HG03439 (cell line): ENCODE measurements at regions not wholly inside any gene's neighbourhood (a gene's known extent, or its start where the extent isn't known, plus 50 kb on each side); places are given as distances from the start of the nearest gene placed in this dataset.

Source experiments
- ATAC-seq: cut with Tn5 transposase; IDR thresholded peaks from one replicate; pipeline ENCODE4 v1.9.1; 2021; ENCODE audit warnings: mild to moderate bottlenecking, moderate library complexity; ENCODE audit not compliant: unreplicated experiment

DNA sequence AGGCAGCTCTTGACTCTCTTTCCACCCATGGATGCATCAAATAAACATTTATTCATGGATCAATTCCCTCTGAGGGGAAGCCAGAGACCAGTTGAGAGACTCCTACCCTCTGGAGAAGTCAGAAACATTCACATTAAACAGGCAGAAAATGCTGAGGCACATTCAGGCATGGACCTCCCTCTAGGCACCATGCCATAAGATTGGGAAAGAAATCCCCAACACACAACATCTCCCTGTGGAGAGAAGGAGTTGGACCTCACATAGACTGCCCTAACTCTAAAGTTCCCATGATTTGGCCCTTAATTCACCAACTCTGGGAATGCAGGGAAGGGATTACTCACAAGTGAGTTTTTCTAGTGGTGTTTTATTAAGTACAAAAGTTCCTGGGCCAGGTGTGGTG, 415.3 kb upstream of the C1orf87 start:
- no peak for ATAC-seq

DNA sequence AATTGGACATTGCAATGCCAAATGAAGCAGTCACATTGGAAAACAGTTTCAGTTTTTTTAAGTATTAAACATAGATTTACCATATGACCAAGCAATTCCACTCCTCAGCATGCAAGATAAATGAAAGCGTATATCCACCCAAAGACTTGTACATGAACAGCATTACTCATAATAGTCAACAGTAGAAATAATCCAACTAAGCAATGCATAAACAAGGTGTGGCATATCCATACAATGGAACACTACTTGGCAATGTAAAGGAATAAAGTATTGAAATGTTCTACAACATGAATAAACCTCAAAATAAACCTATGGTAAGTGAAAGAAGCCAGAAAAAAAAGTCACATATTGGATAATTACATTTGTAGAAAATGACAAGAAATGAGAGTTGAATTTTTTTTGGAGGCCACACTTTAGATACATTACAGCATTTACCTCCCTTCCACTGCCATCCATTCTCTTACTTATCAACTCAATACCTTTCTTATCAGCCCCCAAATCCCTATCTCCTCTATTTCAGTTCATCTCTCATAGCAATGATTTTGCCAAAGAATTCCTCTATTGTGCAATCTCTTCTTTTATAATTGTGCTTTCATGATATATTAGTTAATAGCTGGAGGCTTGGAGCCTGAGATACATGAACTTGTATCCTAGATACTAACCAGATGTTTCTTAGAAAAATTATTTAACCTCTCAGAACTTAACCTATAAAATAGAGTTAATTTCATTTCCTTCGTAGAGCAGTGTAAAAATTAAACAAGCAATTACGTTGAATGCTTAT, 414.2 kb upstream of the C1orf87 start:
- ATAC-seq = no peak

DNA sequence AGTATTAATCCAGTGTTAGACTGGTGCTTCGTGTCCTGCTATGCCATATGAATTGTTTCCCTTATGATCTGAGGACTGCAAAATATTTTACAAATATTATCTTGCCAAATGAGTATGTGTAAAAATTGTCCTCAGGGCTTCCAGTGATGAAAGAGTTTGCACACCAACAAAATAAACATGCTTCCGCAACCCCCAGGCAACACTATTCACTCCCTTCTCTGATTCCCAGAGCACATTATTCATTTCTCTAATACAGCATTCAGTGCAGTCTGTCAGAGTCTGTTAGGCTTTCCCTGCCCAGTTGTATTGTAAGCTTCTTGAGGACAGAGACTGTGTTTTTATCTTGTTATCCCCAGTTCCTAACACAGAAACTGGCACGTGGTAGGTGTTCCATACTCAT, 409.9 kb upstream of the C1orf87 start:
- ATAC-seq = no peak

DNA sequence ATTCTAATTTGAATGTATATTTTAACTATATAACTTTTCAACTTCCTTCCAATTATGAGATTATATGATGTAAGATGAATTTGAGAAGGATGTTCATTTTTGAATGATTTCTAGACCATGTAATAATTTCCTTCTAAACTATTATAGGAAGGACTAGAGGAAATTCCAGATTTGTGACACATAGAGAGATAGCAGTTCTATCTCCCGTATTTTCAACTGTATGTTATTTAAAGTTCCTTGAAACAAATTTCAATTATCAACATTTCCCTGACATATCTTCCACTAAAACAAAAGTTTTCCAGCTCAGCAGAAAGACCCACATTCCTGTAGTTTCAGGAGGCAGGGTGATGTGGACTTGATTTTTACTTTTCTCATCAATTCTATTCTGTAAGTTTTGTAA, 396.7 kb upstream of the C1orf87 start:
- no peak for ATAC-seq

DNA sequence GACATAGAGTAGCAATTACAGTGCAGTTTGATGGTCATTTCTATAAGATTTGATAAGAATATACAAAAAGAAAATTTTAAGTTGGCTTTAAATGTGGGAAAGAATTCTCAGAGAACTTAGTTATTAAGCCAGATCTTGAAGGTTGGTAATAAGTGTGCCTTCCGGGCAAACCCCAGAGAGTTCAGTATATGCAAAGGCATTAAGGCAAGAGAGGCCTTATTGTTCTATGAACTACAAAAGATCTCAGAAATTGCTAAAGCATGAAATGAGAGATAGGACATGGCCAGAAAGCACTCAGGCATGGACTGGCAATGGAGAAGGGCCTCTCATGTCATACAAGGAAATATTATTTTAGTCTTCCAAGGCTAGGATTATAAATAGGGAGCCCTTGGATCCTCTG, 390.2 kb upstream of the C1orf87 start:
- ATAC-seq = no peak

DNA sequence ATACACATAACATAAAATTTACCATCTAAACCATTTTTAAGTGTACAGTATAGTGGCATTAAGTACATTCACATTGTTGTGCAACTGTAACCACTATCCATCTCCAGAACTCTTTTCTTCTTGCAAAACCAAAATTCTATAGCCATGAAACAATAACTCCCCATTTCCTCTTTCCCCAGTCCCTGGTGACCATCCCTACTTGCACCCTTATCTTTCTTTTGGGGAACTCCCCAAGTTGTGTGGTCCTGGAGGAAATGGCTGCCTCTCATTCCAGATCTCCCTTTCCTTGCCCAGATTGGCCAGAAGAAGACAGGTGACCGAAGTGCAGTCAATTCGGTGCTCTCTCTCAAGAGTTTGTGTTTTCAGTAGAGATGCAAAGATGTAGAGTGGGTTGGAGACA, 389.6 kb upstream of the C1orf87 start:
- ATAC-seq = no peak

DNA sequence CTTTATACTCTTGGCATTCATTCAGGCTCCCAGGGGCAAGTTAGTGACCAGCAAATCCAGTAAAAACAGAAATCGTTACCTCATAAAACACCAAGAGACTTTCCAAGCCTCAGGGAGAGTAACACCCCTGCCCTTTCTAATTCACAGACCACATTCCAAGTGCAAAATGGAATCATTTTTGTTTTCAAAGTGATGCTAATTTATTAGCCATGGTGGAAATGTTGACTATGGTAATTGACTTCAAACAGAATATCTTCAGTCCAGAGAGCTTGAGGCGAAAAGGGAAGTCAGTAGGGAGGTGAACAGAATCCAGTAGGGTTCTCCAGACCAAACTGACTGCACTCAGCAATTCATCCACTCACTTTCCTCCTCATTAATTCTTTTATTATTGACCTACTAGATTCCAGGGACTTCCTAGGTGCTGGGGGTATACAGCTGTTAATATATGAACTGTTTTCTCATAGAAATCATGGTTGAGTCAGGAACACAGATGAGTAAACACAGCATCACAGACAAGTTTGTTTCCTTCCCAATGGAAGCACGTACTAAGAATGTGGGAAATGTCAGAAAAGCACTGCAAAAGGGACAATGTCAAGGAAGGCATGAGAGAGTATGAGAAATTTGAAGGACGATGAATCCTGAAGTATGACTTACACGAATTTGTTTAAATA, 388.5 kb upstream of the C1orf87 start:
- no peak for ATAC-seq

DNA sequence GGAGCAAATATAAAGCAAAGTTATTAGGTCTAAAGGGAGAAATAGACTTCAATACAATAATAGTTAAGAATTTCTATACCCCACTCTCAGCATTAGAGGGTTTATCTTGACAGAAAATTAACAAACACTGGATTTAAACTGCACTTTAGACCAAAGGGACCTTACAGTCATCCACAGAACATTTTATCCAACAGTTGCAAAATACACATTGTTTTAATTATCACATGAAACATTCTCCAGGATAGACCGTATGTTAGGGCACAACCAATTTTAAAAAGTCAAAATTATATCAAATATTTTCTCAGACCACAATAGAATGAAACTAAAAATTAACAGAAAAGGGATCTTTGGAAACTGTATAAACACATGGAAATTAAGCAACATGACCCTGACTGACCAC, 384.5 kb upstream of the C1orf87 start:
- ATAC-seq = no peak

DNA sequence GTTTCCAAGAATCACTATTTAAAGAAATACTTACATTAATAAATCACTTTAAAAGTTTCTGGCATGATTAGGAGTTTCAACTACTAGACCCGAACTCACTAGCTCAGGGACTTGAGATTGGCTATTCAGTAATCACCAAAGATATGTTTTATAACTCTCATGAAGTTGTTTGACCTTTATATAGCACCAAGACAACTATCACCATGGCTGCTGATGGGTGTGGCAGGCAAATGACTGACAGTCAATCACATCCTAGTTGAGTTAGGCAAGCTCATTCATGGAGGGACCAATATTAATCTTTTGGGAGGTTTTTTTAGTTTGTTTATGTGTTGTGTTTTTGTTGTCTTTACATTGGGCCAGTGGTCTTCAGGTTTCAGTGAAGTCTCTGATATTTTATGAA, 376.3 kb upstream of the C1orf87 start:
- no peak for ATAC-seq

DNA sequence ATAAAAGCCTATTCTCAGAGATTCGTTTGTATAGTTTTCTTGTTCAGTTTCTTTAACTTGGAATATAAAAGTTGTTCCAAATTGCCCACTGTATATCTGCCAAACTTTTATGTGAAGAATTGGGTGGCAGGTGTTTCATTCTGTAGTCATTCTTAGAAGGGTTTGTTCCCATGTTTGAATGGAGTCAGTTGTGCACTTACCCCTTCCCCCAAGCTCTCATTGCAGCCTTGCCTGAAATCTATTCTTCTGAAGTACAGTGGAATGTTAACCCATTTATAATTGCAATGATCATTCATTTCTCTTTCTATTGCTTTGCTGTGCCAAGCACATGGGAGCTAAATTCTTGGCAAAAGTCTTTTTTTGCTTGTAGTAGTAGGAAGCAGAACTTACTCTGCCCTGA, 375.3 kb upstream of the C1orf87 start:
- ATAC-seq = no peak

DNA sequence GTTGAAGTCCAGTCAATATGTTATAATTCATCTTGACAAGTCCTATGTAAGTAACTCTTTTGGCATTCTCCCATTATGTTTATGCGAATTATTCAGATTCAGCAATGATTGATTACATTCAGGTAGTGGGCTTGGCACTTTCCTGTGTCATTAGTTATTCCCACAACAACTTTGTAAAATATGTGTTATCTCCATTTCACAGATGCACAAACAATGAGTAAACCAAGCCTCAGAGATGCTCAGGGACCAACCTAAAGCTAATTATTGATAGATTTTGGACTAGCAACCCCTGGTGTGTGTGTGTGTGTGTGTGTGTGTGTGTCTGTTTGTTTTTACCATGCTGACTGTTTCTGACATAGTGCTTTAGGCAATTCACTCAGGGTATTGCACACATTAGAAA, 371.1 kb upstream of the C1orf87 start:
- no peak for ATAC-seq

DNA sequence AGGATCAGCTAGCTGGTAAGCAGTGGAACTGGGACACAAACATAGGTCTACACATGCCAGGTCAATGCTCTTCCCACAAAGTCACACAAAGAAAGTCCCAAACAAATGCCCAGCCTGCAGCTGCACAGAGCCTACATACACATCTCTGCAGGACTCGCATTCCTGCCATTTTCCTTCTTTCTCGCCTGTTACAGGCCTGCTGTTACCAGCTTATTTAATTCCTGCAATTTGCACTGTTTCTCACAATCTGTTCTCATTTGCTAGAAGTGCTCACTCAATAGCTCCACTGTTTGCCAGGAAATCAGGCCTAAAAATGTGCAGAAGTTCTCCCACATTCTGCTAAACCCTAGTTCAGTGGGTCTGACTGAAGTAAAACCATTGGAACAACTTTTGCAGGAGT, 362.6 kb upstream of the C1orf87 start:
- no peak for ATAC-seq

DNA sequence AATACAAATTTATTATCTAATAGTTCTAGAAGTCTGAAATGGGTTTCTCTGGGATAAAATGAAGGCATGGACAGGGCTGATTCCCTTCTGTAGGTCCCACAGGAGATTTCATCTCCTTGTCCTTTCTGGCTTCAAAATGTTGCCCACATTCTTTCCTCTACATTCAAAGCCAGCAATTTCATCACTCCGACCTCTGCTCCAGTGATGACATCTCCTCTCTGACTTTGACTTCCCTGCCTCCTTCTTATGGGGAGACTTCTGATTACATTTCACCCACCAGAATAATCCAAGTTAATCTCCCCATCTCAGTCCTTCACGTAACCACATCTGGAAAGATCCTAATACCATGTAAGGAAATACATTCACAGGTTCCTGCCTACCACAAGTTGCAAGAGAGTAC, 358.0 kb upstream of the C1orf87 start:
- no peak for ATAC-seq

DNA sequence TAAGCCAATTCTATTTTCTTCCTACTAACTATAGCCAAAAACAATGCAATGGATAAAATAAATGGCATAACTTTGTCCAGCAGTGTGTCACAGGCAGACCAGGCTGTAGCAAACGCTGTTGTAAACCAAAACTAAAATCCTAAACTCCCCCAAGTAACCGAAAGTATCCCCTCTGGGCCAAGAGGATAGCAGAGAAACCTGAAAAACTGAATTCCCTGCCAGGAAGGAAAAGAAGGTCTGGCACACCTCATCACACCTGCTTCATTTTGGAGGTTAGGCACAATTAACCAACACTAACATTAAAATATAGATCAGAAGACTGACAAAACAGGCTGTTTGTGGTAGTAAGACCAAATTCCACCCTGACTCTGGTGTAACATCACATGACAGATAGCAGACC, 356.8 kb upstream of the C1orf87 start:
- no peak for ATAC-seq

DNA sequence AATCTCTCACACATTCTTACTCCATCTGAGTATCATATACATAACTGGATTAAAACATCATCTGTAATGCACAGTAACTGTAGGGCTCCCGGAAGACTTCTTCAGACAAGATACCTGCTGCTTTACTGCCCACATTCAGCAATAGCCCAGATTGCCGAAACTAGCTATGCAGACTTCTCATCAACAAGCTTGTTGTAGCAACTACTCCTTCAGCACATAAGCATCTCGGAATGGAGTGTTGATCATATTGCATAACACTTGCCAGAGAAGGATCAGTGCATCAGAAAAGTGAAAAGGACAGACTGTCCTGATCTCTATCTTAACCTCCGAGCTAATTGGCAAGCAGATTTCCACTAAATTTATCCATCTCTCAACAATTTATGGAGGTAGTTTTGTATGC, 354.6 kb upstream of the C1orf87 start:
- no peak for ATAC-seq

DNA sequence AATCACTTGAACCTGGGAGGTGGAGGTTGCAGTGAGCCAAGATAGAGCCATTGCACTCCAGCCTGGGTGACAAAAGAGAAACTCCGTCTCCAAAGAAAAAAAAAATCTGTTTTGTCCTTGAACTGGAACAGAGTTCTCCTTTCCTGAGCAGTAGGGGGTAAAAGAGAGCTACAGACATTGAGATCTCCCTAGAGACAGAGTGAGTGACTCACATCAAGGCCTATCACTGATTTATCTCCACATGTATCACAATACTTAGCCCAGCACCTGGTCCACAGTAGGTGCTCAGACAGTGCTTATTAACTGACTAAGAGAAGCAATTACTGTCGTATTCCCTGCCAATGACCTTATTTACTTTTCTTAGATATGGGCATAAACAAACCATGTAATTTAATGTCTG, 354.1 kb upstream of the C1orf87 start:
- ATAC-seq = no peak

DNA sequence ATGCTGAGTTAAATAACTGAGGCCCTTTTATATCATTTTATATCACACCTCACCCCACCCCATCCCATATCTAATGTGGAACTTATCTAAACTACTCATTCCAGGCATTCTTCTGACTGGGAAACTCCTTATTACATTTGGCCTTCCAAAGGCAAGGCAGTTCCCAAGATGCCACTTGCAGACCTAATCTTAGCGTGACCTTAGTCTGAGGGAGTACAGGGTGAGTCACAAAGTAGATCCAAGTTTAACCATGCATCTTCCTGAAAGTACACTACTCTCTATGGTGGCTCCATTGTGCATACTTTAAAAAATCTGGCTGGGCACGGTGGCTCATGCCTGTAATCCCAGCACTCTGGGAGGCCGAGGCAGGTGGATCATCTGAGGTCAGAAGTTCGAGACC, 353.6 kb upstream of the C1orf87 start:
- ATAC-seq = no peak

DNA sequence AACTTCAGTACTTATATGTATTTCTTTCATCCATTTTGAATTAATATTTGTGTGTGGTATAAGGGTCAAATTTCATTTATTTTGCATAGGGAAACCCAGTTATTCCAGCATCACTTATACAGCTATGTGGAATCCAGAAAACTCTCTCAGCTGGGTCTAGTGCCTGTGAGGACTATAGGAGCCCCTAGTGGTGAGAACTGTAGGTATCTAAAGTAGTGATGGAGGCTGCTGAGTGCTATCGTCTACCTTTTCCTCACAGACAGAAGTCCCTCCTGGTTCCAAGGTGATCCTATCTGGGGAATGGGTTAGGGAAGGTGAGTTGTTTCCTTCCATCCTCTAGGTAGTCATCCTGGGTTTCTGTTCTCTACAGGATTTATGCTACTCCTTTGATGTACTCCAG, 352.0 kb upstream of the C1orf87 start:
- no peak for ATAC-seq

DNA sequence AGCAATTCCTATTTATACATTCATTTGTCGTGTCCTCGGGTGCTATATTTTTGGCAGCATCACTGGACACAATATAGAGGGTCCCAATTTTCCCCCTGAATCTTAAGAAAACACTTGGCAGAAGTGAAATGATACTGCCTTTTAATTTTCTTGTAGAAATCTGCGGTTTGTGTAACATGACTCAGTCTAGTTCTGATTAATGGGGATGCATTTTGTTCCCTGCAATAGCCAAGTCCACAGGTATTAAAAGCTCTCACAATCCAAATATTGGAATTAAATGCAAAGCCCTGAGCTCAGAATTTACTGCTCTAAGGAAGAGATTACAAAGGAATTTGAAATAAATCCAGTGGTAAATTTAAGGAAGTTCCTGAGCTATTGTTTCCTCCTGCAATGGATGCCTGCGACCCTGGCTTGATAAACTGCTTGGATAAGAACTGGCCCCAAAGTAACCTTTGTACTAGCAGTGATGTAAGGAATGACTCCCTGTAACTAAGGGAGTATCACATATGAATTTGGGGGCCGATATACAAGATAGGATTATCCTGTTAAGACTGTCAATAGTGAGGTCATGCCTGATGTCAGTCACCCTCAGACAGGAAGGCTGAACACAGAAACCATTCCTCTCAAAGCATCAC, 349.7 kb upstream of the C1orf87 start:
- no peak for ATAC-seq

DNA sequence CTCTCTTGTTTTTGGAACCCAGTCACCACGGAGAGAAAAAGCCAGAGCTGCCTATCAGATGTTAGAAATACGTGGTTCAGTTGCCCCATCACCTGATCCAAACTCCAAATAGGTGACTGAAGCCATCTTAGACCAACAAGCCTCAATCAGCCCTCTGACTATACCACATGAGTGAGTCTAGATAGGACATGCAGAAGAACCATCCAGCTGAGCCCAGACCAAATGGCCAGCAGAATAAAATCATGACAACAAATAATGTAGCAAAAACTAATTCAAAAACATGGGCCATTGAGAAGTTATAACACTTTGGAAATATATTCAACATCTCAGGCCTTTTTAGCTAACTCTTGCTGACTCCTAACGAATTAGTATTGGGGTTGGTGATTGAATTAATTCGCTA, 348.4 kb upstream of the C1orf87 start:
- no peak for ATAC-seq

DNA sequence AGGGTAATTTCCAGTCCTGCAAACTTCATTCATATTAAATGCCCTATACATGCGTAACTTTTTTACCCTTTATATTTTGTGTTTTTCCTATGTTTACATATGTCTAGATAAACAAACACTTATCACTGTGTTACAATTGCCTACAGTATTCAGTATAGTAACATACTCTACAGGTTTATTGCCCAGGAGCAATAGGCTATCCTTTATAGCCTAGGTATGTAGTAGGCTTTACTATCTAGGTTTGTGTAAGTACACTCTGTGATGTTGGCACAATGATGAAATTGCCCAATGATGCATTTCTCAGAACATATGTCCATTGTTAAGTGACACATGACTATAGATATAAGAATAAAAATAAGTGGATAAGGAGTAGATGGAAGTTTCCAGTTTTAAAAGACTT, 345.5 kb upstream of the C1orf87 start:
- ATAC-seq = no peak

DNA sequence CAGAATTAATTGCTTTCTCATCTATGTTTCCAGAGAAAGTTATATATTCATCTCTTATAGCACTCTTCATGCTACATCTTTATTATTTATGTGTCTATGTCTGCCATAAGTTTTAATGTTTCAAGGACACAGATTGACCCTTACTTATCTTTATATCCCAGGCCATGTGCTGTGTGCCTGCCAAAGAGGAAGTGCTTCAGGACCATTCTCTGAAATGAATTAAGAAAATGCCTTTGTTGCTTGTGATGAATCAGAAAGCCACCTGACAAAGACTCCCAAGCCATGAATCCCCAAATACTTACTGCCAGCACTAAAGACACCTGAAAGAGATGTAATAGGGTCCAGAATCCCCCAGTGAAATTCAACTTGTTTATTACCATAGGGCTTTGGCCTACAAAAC, 342.1 kb upstream of the C1orf87 start:
- no peak for ATAC-seq
